HG03354 (cell line): ENCODE measurements at regions not wholly inside any gene's neighbourhood (a gene's known extent, or its start where the extent isn't known, plus 50 kb on each side); places are given as distances from the start of the nearest gene placed in this dataset.
"Not testable (repeated sequence)": the region's sequence is repeated elsewhere in the genome, so short reads cannot be mapped to it uniquely, and the experiment has no call there.

Source experiments
- ATAC-seq: cut with Tn5 transposase; IDR thresholded peaks from one replicate; pipeline ENCODE4 v1.9.1; 2021; ENCODE audit warnings: mild to moderate bottlenecking; ENCODE audit not compliant: unreplicated experiment, poor library complexity, severe bottlenecking

DNA sequence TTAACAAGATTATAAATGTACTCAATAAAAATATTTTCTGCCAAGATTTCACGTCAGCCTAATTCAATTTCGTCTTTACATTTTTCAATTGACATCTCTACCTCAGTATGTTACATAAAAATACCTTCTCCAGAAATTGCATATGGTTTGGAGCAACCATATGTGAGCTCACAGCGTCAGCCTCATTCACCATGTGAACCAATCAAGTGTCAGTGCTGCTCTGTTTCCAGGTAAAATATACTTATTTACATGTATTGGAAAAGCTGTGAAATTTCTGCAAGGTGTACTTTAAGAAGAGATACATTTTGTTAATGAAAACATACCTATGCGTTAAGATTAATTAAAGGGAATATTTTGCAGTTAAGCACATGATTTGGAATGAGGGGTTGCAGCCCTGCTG is 110.7 kb upstream of the PRSS1 start:
- no peak for ATAC-seq

DNA sequence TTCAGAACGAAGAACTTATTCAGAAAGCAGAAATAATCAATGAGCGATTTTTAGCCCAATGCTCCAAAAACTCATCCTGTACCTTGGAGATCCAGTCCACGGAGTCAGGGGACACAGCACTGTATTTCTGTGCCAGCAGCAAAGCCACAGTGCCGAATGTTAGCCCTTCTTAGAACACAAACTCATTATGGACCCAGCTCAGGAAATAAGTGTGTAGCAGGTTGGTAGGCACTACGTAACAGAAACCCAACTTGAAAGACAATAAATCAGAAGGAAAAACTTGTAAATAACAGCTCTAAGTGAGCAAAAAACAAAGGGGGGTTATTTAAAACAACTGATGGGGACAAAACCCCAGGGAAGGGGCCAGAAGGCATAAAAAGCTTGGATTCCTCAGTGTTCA is 112.0 kb upstream of the PRSS1 start:
- no peak for ATAC-seq

DNA sequence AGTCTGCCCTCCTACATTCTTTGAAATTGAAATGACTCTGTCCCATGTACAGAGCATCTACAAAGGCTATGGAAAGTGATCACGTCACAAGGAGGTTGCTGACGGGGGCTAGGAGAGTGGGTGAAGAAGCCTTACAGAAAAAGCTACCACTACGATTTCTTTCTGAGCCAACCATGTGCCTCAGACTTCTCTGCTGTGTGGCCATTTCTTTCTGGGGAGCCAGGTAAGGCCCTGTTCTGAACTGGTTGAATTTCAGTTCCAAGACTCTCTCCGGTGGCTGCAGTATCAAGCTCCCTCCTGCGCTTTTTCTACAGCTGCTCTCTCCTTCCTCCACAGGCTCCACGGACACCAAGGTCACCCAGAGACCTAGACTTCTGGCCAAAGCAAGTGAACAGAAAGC is 112.5 kb upstream of the PRSS1 start:
- no peak for ATAC-seq

DNA sequence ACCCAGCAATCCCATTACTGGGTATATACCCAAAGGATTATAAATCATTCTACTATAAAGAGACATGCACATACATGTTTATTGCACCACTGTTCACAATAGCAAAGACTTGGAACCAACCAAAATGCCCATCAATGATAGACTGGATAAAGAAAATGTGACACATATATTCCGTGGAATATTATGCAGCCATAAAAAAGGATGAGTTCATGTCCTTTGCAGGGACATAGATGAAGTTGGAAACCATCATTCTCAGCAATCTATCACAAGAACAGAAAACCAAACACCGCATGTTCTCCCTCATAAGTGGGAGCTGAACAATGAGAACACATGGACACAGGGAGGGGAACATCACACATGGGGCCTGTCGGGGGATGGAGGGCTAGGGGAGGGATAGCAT is 113.2 kb upstream of the PRSS1 start:
- not testable (repeated sequence) for ATAC-seq

- ATAC-seq: peak; percentile 98
These were observed 116.8 kb upstream of the PRSS1 start for GRCh38 chr7:142632271-142633134.

GRCh38 chr7:142629588-142630260 is 119.5 kb upstream of the PRSS1 start:
- ATAC-seq: no peak

- no peak for ATAC-seq
These were observed 120.3 kb upstream of the PRSS1 start for GRCh38 chr7:142628945-142629344.

DNA sequence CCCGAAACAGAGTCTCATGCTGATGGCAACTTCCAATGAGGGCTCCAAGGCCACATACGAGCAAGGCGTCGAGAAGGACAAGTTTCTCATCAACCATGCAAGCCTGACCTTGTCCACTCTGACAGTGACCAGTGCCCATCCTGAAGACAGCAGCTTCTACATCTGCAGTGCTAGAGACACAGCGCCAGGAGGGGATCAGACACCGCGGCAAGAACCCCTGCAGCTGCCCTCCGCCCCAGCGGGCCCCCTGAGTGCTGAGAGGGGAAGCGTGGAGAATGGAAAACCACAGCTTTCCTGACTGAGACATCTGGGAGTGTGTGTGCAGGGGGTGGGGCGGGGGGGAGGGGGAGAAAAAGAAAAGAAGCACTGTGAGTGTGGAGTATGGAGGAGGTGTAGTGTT is 122.0 kb upstream of the PRSS1 start:
- not testable (repeated sequence) for ATAC-seq

GRCh38 chr7:142626420-142627035 is 122.7 kb upstream of the PRSS1 start:
- peak; percentile 88 for ATAC-seq

GRCh38 chr7:142625216-142625615 is 124.1 kb upstream of the PRSS1 start:
- ATAC-seq: not testable (repeated sequence)

- ATAC-seq: no peak
These were observed 128.9 kb upstream of the PRSS1 start for GRCh38 chr7:142620402-142620801.

- ATAC-seq: no peak
These were observed 130.5 kb upstream of the PRSS1 start for GRCh38 chr7:142618655-142619351.

DNA sequence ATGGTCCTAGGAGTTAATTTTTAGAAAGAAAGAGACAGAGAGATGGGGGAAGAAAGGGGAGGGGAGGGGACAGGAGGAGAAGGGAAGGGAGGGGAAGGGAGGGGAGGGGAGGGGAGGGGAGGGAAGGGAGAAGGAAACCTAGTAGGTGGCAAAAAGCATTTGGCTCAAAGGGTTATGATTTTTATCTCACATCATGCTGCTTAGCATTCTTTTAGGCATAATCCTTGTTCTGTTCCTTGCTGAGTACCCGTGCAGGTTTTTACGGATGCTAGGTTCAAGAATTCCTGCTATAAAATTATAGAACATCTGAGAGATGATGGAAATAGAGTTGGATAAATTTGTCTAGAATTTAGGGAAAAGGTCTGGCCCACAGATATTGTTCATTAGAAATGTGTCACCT is 132.4 kb upstream of the PRSS1 start:
- ATAC-seq: no peak

- ATAC-seq: no peak
These were observed 133.1 kb upstream of the PRSS1 start for GRCh38 chr7:142616121-142616643.

GRCh38 chr7:142615508-142615907 is 133.8 kb upstream of the PRSS1 start:
- no peak for ATAC-seq

DNA sequence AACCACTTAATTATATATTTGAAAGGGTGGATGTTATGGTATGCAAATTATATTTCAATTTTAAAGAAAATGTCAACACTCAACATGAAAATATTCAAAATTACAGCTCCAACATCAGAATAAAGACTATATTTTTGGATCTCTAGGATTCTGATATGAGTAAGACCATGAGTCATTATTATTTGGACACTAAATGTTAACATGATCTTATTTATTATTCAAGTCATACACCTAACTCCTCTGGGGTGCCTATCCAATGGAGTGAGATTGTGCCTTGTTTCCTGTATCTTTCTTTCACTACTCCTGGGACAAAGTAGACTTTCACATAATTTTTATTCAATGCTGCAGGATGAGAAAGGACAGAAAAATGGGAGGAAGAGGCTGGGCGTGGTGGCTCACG is 135.2 kb upstream of the PRSS1 start:
- ATAC-seq: no peak

GRCh38 chr7:142612237-142612881 is 136.9 kb upstream of the PRSS1 start:
- no peak for ATAC-seq

DNA sequence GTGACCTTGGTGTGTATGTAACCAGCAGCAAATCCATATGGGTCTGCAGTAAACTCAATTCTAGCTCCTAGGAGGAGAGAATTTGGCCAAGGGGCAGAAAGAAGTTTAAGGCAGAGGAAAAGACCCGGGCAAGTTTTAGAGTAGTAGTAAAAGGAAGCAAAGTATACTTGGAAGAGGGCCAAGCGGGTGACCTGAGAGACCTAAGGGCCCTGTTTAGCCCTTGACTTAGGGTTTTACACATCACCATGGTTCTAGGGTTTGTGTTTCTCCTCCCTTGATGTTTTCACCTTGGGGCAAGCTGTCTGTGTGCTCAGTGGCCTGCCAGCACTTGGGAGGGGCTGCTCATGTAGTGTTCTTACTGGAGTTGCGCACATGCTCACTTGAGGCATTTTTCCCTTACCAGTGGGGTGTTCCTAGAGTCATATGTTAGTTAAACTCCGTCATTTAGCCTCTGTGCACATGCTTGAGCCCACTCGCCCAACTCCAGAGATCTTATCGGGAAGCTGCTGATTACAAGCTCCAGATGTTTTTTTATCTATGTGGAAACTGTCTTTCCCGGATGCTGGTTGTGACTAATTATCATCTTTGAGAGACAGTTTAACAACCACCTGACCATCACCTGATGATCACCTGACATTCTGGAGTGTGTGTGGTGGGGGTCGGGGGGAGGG is 137.6 kb upstream of the PRSS1 start:
- no peak for ATAC-seq
